ENCODE measurements at regions not wholly inside any gene's neighbourhood (a gene's known extent, or its start where the extent isn't known, plus 50 kb on each side); places are given as distances from the start of the nearest gene placed in this dataset.

DNA sequence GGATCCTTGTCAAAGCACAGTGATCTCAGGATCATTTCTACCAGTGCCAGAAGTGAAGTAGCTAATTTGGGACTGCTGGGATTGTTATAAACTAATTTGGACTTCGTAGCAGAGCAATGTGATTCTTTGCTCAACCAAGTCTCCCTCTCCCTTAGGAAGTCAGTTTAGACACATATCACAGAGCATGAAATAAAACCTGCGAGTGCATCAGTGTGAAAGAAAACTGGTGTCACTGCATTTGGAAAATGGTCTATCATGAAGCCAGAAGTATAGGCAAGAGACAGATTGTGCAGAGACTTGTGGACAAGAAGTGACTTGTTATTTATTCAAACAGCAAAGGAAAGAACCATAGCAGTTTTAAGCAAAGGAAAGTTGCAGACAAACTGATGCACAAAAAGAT lies 560.5 kb upstream of the NRG3 start:
- Histone ChIP-seq H3K27me3 (ENCODE audit: insufficient read depth, low read length) (no peaks in the 10 kb centered on the region), H3K79me2 (ENCODE audit: insufficient read depth, low read length) (no peaks in the 10 kb centered on the region), H3K4me3 (ENCODE audit: low read depth, low read length, poor library complexity, severe bottlenecking) (no peak overlapping the region), H4K20me1 (ENCODE audit: insufficient read depth, low read length) (no peaks in the 10 kb centered on the region), H3K9me2 (ENCODE audit: low read depth, low read length) (no peaks in the 10 kb centered on the region), H2AFZ (ENCODE audit: low read length) (no peak overlapping the region), H3K36me3 (ENCODE audit: insufficient read depth, low read length) (no peaks in the 10 kb centered on the region), H3K4me1 (ENCODE audit: insufficient read depth, low read length, severe bottlenecking) (no peaks in the 10 kb centered on the region), H3F3A (ENCODE audit: insufficient read depth, low read length) (no peaks in the 10 kb centered on the region), H3K9ac (ENCODE audit: low read length) (no peak overlapping the region), H3K4me2 (ENCODE audit: low read length) (no peak overlapping the region), H3K27ac (ENCODE audit: low read depth, low read length, poor library complexity, severe bottlenecking) (no peak overlapping the region), H3K9me3 (ENCODE audit: low read length) (no peaks in the 10 kb centered on the region)
- TF ChIP-seq EZH2 (IDR thresholded peaks at IDR 0.05; ENCODE audit: borderline replicate concordance, low read length), result no peak
- TF ChIP-seq, protein P1, sequence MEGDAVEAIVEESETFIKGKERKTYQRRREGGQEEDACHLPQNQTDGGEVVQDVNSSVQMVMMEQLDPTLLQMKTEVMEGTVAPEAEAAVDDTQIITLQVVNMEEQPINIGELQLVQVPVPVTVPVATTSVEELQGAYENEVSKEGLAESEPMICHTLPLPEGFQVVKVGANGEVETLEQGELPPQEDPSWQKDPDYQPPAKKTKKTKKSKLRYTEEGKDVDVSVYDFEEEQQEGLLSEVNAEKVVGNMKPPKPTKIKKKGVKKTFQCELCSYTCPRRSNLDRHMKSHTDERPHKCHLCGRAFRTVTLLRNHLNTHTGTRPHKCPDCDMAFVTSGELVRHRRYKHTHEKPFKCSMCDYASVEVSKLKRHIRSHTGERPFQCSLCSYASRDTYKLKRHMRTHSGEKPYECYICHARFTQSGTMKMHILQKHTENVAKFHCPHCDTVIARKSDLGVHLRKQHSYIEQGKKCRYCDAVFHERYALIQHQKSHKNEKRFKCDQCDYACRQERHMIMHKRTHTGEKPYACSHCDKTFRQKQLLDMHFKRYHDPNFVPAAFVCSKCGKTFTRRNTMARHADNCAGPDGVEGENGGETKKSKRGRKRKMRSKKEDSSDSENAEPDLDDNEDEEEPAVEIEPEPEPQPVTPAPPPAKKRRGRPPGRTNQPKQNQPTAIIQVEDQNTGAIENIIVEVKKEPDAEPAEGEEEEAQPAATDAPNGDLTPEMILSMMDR (IDR thresholded peaks at IDR 0.05; ENCODE audit: low read length), result no peak

DNA sequence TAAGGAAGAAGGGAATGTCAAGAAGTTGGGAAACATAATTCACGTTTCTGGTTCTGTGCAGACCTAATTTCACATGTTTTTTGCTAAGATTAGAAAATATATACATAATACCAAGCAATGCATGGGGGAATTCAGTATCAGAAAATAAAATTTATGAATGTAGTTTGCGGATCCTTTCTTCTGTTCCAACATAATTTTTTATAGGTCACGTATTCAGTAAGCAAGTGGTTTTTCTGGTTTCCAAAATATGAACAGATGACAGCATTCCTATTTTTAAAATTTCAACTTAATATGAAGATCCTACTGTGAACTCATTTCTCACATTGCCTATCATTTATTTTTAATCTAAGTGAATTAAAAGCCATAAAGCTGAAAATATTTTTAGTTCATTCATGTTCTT lies 560.0 kb upstream of the NRG3 start:
- TF ChIP-seq, protein P1 (IDR thresholded peaks at IDR 0.05; ENCODE audit: low read length), result no peak
- no peak for TF ChIP-seq EZH2 (IDR thresholded peaks at IDR 0.05; ENCODE audit: borderline replicate concordance, low read length)
- Histone ChIP-seq H3K9me2 (ENCODE audit: low read depth, low read length) (no peaks in the 10 kb centered on the region), H3K4me2 (ENCODE audit: low read length) (no peak overlapping the region), H3K4me1 (ENCODE audit: insufficient read depth, low read length, severe bottlenecking) (no peaks in the 10 kb centered on the region), H2AFZ (ENCODE audit: low read length) (no peak overlapping the region), H3K9ac (ENCODE audit: low read length) (no peak overlapping the region), H3F3A (ENCODE audit: insufficient read depth, low read length) (no peaks in the 10 kb centered on the region), H3K79me2 (ENCODE audit: insufficient read depth, low read length) (no peaks in the 10 kb centered on the region), H3K9me3 (ENCODE audit: low read length) (no peaks in the 10 kb centered on the region), H3K27ac (ENCODE audit: low read depth, low read length, poor library complexity, severe bottlenecking) (no peak overlapping the region), H3K4me3 (ENCODE audit: low read depth, low read length, poor library complexity, severe bottlenecking) (no peak overlapping the region), H4K20me1 (ENCODE audit: insufficient read depth, low read length) (no peaks in the 10 kb centered on the region), H3K27me3 (ENCODE audit: insufficient read depth, low read length) (no peaks in the 10 kb centered on the region), H3K36me3 (ENCODE audit: insufficient read depth, low read length) (no peaks in the 10 kb centered on the region)

DNA sequence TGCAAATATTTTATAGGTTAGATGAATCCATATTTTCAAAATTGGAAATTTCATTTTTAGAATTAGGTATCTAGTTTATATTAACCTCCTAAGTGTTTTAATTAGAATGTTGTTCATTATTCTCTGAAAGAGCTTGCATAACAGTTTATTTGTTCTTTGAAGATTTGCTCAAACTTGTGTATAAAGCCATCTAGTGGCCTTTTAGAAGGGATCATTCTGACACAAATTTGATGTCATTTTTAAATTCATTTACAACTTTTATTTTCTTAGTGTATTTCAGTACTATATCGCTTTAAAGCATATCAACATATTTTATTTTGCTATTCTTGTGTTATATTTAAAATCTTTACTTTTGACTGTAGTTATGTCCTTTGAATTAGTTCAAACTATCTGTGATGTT lies 527.0 kb upstream of the NRG3 start:
- no peaks in the 10 kb centered on the region for H4K20me1 ChIP-seq (ENCODE audit: insufficient read depth, low read length)
- H3K4me1 ChIP-seq (ENCODE audit: insufficient read depth, low read length, severe bottlenecking), result no peaks in the 10 kb centered on the region
- no peak overlapping the region for H3K9ac ChIP-seq (ENCODE audit: low read length)
- no peaks in the 10 kb centered on the region for H3K79me2 ChIP-seq (ENCODE audit: insufficient read depth, low read length)
- H3K4me3 ChIP-seq (ENCODE audit: low read depth, low read length, poor library complexity, severe bottlenecking), result no peak overlapping the region
- H3K9me3 ChIP-seq (ENCODE audit: low read length), result no peaks in the 10 kb centered on the region
- H3K27me3 ChIP-seq (ENCODE audit: insufficient read depth, low read length), result no peaks in the 10 kb centered on the region
- TF ChIP-seq, protein P1 (IDR thresholded peaks at IDR 0.05; ENCODE audit: low read length), result no peak; the same call in 1 of the 2 replicates
- no peak for TF ChIP-seq EZH2 (IDR thresholded peaks at IDR 0.05; ENCODE audit: borderline replicate concordance, low read length)
- H3K27ac ChIP-seq (ENCODE audit: low read depth, low read length, poor library complexity, severe bottlenecking), result no peak overlapping the region
- H3F3A ChIP-seq (ENCODE audit: insufficient read depth, low read length), result no peaks in the 10 kb centered on the region
- no peak overlapping the region for H3K4me2 ChIP-seq (ENCODE audit: low read length)
- no peaks in the 10 kb centered on the region for H3K36me3 ChIP-seq (ENCODE audit: insufficient read depth, low read length)
- H3K9me2 ChIP-seq (ENCODE audit: low read depth, low read length), result no peaks in the 10 kb centered on the region
- H2AFZ ChIP-seq (ENCODE audit: low read length), result no peak overlapping the region
